PFSK-1 (cell line): ENCODE measurements at regions not wholly inside any gene's neighbourhood (a gene's known extent, or its start where the extent isn't known, plus 50 kb on each side); places are given as distances from the start of the nearest gene placed in this dataset.

Source experiments
- FOXP2 ChIP-seq: optimal IDR thresholded peaks from 2 replicates; pipeline ENCODE3; 2011; ENCODE audit warnings: borderline replicate concordance, control low read depth, inconsistent platforms; ENCODE audit not compliant: insufficient read depth; ENCODE audit errors: extremely low read length, extremely low read depth
- POLR2AphosphoS5 ChIP-seq: IDR thresholded peaks from 2 replicates; pipeline ENCODE4 v1.6.1; 2012; ENCODE audit warnings: low read depth, mild to moderate bottlenecking, control low read depth, low read length, moderate library complexity
- REST ChIP-seq, 2 experiments: IDR thresholded peaks; 2 replicates each; pipeline versions ENCODE4 v1.6.1 to v1.8.0; 2011 to 2012; ENCODE audit warnings: low read depth in 2 of 2, low read length in 2 of 2, control low read depth in 1 of 2, inconsistent platforms in 1 of 2, mild to moderate bottlenecking in 1 of 2, moderate library complexity in 1 of 2; ENCODE audit not compliant: insufficient read depth in 1 of 2
- SIN3A ChIP-seq: IDR thresholded peaks from 2 replicates; pipeline ENCODE4 v1.6.1; 2012; ENCODE audit warnings: mild to moderate bottlenecking, low read length, moderate library complexity, borderline replicate concordance; ENCODE audit not compliant: insufficient read depth
- TAF1 ChIP-seq: IDR thresholded peaks from 2 replicates; pipeline ENCODE4 v1.6.1; 2012; ENCODE audit warnings: low read length, control low read depth, borderline replicate concordance; ENCODE audit not compliant: insufficient read depth

- TF ChIP-seq POLR2AphosphoS5 (no peak), TAF1 (no peak), FOXP2 (no peak), SIN3A (no peak), REST (IDR thresholded peaks at IDR 0.05; ENCODE audit: insufficient read depth in 1 of 2, low read depth in 2 of 2, low read length in 2 of 2) (no peak)
Observed at GRCh38 chr1:221442056-221442455, 299.8 kb downstream of the DUSP10 start.
